HL-60 (cell line): ENCODE measurements at regions not wholly inside any gene's neighbourhood (a gene's known extent, or its start where the extent isn't known, plus 50 kb on each side); places are given as distances from the start of the nearest gene placed in this dataset.
"Not testable (repeated sequence)": the region's sequence is repeated elsewhere in the genome, so short reads cannot be mapped to it uniquely, and the experiment has no call there.

ENCODE experiments used
- DNase-seq, 2 experiments: peaks; one replicate each; pipeline ENCODE4 v3.0.0-alpha.2; 2010 to 2020; ENCODE audit warnings: low read depth in 1 of 2, low spot score in 1 of 2
- H3K27ac ChIP-seq: fragments of 250-450 bp; sonication (Bioruptor Pico); replicated peaks from 2 replicates; pipeline ENCODE4 v1.5.1; 2020; ENCODE audit warnings: mild to moderate bottlenecking, moderate library complexity
- H3K27me3 ChIP-seq: fragments of 250-450 bp; sonication (Bioruptor Pico); 2 replicates; pipeline ENCODE4 v1.5.1; 2021; ENCODE audit warnings: mild to moderate bottlenecking, moderate library complexity; ENCODE audit not compliant: insufficient read depth, poor library complexity, severe bottlenecking
- H3K4me3 ChIP-seq: replicated peaks from 2 replicates; pipeline ENCODE4 v1.5.1; 2011; ENCODE audit warnings: mild to moderate bottlenecking, control low read depth, low read length; ENCODE audit not compliant: insufficient read depth
- CTCF ChIP-seq: IDR thresholded peaks from one replicate; pipeline ENCODE4 v1.5.1; 2011; ENCODE audit warnings: low read length, control low read depth, inconsistent platforms; ENCODE audit not compliant: insufficient read depth
- GABPA ChIP-seq: IDR thresholded peaks from 2 replicates; pipeline ENCODE4 v1.6.1; 2012; ENCODE audit warnings: low read depth
- POLR2AphosphoS5 ChIP-seq: IDR thresholded peaks from 2 replicates; pipeline ENCODE4 v1.6.1; 2012; ENCODE audit warnings: low read depth
- REST ChIP-seq: IDR thresholded peaks from 2 replicates; pipeline ENCODE4 v1.6.1; 2012; ENCODE audit warnings: low read depth; ENCODE audit not compliant: insufficient replicate concordance
- SPI1 ChIP-seq: IDR thresholded peaks from 2 replicates; pipeline ENCODE4 v1.6.1; 2012; ENCODE audit warnings: low read depth, mild to moderate bottlenecking, borderline replicate concordance

GRCh38 chr9:136602193-136602885, 56.5 kb upstream of the NOTCH1 start:
- peak; percentile 39 to 85 for DNase-seq
- H3K27ac ChIP-seq: no peak overlapping the region
- TF ChIP-seq POLR2AphosphoS5 (peak; percentile 48; the same call in 1 of the 2 replicates), SPI1 (peak; percentile 10; the same call in 1 of the 2 replicates), REST (no peak), CTCF (no peak), GABPA (no peak)
- H3K4me3 ChIP-seq: no peak overlapping the region
- H3K27me3 ChIP-seq: no peaks in the 10 kb centered on the region

- H3K27ac ChIP-seq, H3K27me3 ChIP-seq, H3K4me3 ChIP-seq, DNase-seq: not testable (repeated sequence)
These were observed 55.6 kb upstream of the NOTCH1 start for GRCh38 chr9:136601250-136601973.

GRCh38 chr9:136599811-136600660, 54.2 kb upstream of the NOTCH1 start:
- no peak for TF ChIP-seq POLR2AphosphoS5
- no peak for TF ChIP-seq REST
- TF ChIP-seq CTCF: no peak
- TF ChIP-seq GABPA: no peak
- no peak for TF ChIP-seq SPI1
- Histone ChIP-seq H3K27ac (no peak overlapping the region), H3K27me3 (no peaks in the 10 kb centered on the region), H3K4me3 (no peak overlapping the region)
- DNase-seq: no peak

- DNase-seq: no peak
- TF ChIP-seq REST (no peak), SPI1 (no peak), GABPA (no peak), CTCF (no peak), POLR2AphosphoS5 (no peak)
- Histone ChIP-seq H3K27me3 (no peaks in the 10 kb centered on the region), H3K4me3 (no peak overlapping the region), H3K27ac (no peak overlapping the region)
These were observed 53.3 kb upstream of the NOTCH1 start for GRCh38 chr9:136599074-136599531.
